Vagina (tissue), 2 donors: ENCODE measurements at regions not wholly inside any gene's neighbourhood (a gene's known extent, or its start where the extent isn't known, plus 50 kb on each side); places are given as distances from the start of the nearest gene placed in this dataset.

Experiments
- DNase-seq, 2 donors: peaks; one replicate each; pipeline ENCODE4 v3.0.0-alpha.2; 2017; ENCODE audit errors: extremely low spot score in 2 of 2
- H3K27ac ChIP-seq: fragments of 200-600 bp; sonication (generic); one replicate; pipeline ENCODE4 v1.5.1; 2019
- H3K27me3 ChIP-seq: fragments of 200-600 bp; sonication (generic); one replicate; pipeline ENCODE4 v1.5.1; 2019
- H3K36me3 ChIP-seq, 2 donors: fragments of 200-600 bp; sonication (generic); one replicate each; pipeline ENCODE4 v1.5.1; 2017 to 2019
- H3K4me1 ChIP-seq: fragments of 200-600 bp; sonication (generic); one replicate; pipeline ENCODE4 v1.5.1; 2019
- H3K4me3 ChIP-seq, 2 donors: fragments of 200-600 bp; sonication (generic); 1 replicate in 1 of 2; 2 replicates in 1 of 2; pipeline ENCODE4 v1.5.1; 2016 to 2019
- H3K9me3 ChIP-seq: fragments of 200-600 bp; sonication (generic); one replicate; pipeline ENCODE4 v1.5.1; 2019
- CTCF ChIP-seq, 3 experiments: fragments of 450-650 bp in 2 of 3; fragments of 200-600 bp in 1 of 3; sonication (generic) in 1 of 3; IDR thresholded peaks; one replicate each; pipeline ENCODE4 v1.5.1; 2017 to 2019; ENCODE audit warnings: antibody characterized with exemption in 3 of 3, mild to moderate bottlenecking in 2 of 3, moderate library complexity in 2 of 3
- POLR2A ChIP-seq, 2 donors: fragments of 450-650 bp; IDR thresholded peaks; one replicate each; pipeline ENCODE4 v1.6.1; 2017; ENCODE audit warnings: antibody characterized with exemption in 2 of 2, mild to moderate bottlenecking in 2 of 2, moderate library complexity in 2 of 2
- POLR2AphosphoS5 ChIP-seq, 2 donors: sonication (generic); formaldehyde crosslinking; IDR thresholded peaks; one replicate each; pipeline ENCODE4 v1.9.0; 2017; ENCODE audit warnings: antibody characterized with exemption in 2 of 2, mild to moderate bottlenecking in 2 of 2, low read depth in 1 of 2; ENCODE audit not compliant: insufficient read depth in 1 of 2
- intact Hi-C: fragments of 100-400 bp; cut with DNase I; formaldehyde crosslinking; loops from one replicate; pipeline ENCODE4 v1.15.1; 2023

GRCh38 chr11:42657169-42657568 lies 654.6 kb upstream of the API5 start:
- Histone ChIP-seq H3K4me3 (no peak overlapping the region), H3K4me1 (no peaks in the 10 kb centered on the region), H3K27me3 (no peaks in the 10 kb centered on the region), H3K27ac (no peak overlapping the region), H3K9me3 (no peaks in the 10 kb centered on the region), H3K36me3 (no peaks in the 10 kb centered on the region)
- TF ChIP-seq POLR2AphosphoS5 (IDR thresholded peaks at IDR 0.05; ENCODE audit: insufficient read depth in 1 of 2, low read depth in 1 of 2) (no peak), POLR2A (IDR thresholded peaks at IDR 0.05) (no peak), CTCF (IDR thresholded peaks at IDR 0.05) (no peak)
- no peak for DNase-seq
- intact Hi-C loops = no loop called here

- no peaks in the 10 kb centered on the region for H3K27me3 ChIP-seq
- H3K27ac ChIP-seq = no peak overlapping the region
- DNase-seq = no peak
- no peaks in the 10 kb centered on the region for H3K9me3 ChIP-seq
- no peaks in the 10 kb centered on the region for H3K4me1 ChIP-seq
- H3K4me3 ChIP-seq = no peak overlapping the region
- no peaks in the 10 kb centered on the region for H3K36me3 ChIP-seq
- intact Hi-C loops = no loop called here
- TF ChIP-seq POLR2A (IDR thresholded peaks at IDR 0.05) (no peak), POLR2AphosphoS5 (IDR thresholded peaks at IDR 0.05; ENCODE audit: insufficient read depth in 1 of 2, low read depth in 1 of 2) (no peak), CTCF (IDR thresholded peaks at IDR 0.05) (no peak)
Measured at GRCh38 chr11:42661942-42662341, 649.9 kb upstream of the API5 start.

- intact Hi-C loops = no loop called here
- Histone ChIP-seq H3K36me3 (no peaks in the 10 kb centered on the region), H3K4me1 (no peaks in the 10 kb centered on the region), H3K9me3 (no peaks in the 10 kb centered on the region), H3K27ac (no peak overlapping the region), H3K27me3 (no peaks in the 10 kb centered on the region), H3K4me3 (no peak overlapping the region)
- DNase-seq = no peak
- TF ChIP-seq POLR2AphosphoS5 (IDR thresholded peaks at IDR 0.05; ENCODE audit: insufficient read depth in 1 of 2, low read depth in 1 of 2) (no peak), CTCF (IDR thresholded peaks at IDR 0.05) (no peak), POLR2A (IDR thresholded peaks at IDR 0.05) (no peak)
Measured at GRCh38 chr11:42669248-42669976, 642.4 kb upstream of the API5 start.

GRCh38 chr11:42674436-42674835 lies 637.4 kb upstream of the API5 start:
- Histone ChIP-seq H3K4me1 (no peaks in the 10 kb centered on the region), H3K4me3 (no peak overlapping the region), H3K27ac (no peak overlapping the region), H3K9me3 (no peaks in the 10 kb centered on the region), H3K27me3 (no peaks in the 10 kb centered on the region), H3K36me3 (no peaks in the 10 kb centered on the region)
- intact Hi-C loops = no loop called here
- TF ChIP-seq POLR2A (IDR thresholded peaks at IDR 0.05) = no peak
- TF ChIP-seq POLR2AphosphoS5 (IDR thresholded peaks at IDR 0.05; ENCODE audit: insufficient read depth in 1 of 2, low read depth in 1 of 2) = no peak
- no peak for TF ChIP-seq CTCF (IDR thresholded peaks at IDR 0.05)
- DNase-seq = no peak

DNA sequence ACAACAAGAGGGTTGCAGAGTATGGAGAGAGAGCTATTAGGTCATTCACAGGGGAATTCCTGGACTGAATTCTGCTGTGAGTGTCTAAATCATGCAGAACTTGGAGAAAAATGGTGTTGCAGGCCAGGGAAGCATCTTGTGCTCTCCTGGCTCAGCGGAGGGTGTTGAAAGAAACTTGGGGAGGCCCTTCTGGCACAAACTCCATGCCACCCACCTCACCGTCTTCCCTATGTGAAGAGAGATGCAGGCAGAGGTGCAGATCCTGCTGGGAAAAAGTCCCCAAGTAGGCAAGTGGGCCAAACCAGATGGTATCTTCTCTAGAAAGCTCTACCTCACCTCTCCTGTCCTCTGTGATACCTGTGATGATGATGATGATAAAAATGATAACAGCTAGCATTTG lies 604.3 kb upstream of the API5 start:
- H3K9me3 ChIP-seq = no peaks in the 10 kb centered on the region
- intact Hi-C loops = no loop called here
- no peak for DNase-seq
- H3K4me1 ChIP-seq = no peaks in the 10 kb centered on the region
- no peaks in the 10 kb centered on the region for H3K36me3 ChIP-seq
- H3K27ac ChIP-seq = no peak overlapping the region
- no peak overlapping the region for H3K4me3 ChIP-seq
- H3K27me3 ChIP-seq = no peaks in the 10 kb centered on the region
- TF ChIP-seq POLR2AphosphoS5 (IDR thresholded peaks at IDR 0.05; ENCODE audit: insufficient read depth in 1 of 2, low read depth in 1 of 2) (no peak), POLR2A (IDR thresholded peaks at IDR 0.05) (no peak), CTCF (IDR thresholded peaks at IDR 0.05) (no peak)
